CD14-positive monocyte (primary cell): ENCODE measurements at regions not wholly inside any gene's neighbourhood (a gene's known extent, or its start where the extent isn't known, plus 50 kb on each side); places are given as distances from the start of the nearest gene placed in this dataset.

ENCODE experiments used
- DNase-seq, 3 donors: peaks; one replicate each; pipeline ENCODE4 v3.0.0-alpha.2; 2011 to 2022
- H2AFZ ChIP-seq: 2 replicates; pipeline ENCODE4 v1.6.0; 2012; ENCODE audit warnings: mild to moderate bottlenecking, low read depth, low read length, inconsistent platforms; ENCODE audit not compliant: insufficient read depth, poor library complexity, severe bottlenecking
- H3K27ac ChIP-seq, 2 donors: 1 replicate in 1 of 2; 2 replicates in 1 of 2; pipeline ENCODE4 v1.5.1; 2012 to 2013; ENCODE audit warnings: low read length in 2 of 2, control low read depth in 1 of 2, inconsistent platforms in 1 of 2, low read depth in 1 of 2, mild to moderate bottlenecking in 1 of 2
- H3K27me3 ChIP-seq, 2 donors: one replicate each; pipeline versions ENCODE4 v1.6.0 to v1.6.1; 2011 to 2013; ENCODE audit warnings: low read length in 2 of 2; ENCODE audit not compliant: control insufficient read depth in 2 of 2, insufficient read depth in 2 of 2
- H3K36me3 ChIP-seq, 2 donors: replicated peaks in 1 of 2; 1 replicate in 1 of 2; 2 replicates in 1 of 2; pipeline versions ENCODE4 v1.5.1 to v1.6.1; 2012 to 2013; ENCODE audit warnings: low read length in 2 of 2, control low read depth in 1 of 2, inconsistent platforms in 1 of 2, mild to moderate bottlenecking in 1 of 2; ENCODE audit not compliant: insufficient read depth in 2 of 2, control insufficient read depth in 1 of 2
- H3K4me1 ChIP-seq, 2 donors: 1 replicate in 1 of 2; 2 replicates in 1 of 2; pipeline versions ENCODE4 v1.5.1 to v1.6.1; 2012 to 2013; ENCODE audit warnings: low read length in 2 of 2, control low read depth in 1 of 2, inconsistent platforms in 1 of 2, mild to moderate bottlenecking in 1 of 2, moderate library complexity in 1 of 2; ENCODE audit not compliant: insufficient read depth in 2 of 2, control insufficient read depth in 1 of 2
- H3K4me2 ChIP-seq: replicated peaks from 2 replicates; pipeline ENCODE3; 2012; ENCODE audit warnings: low read length, moderate library complexity, mild to moderate bottlenecking; ENCODE audit not compliant: poor library complexity, severe bottlenecking; ENCODE audit errors: extremely low read depth
- H3K4me3 ChIP-seq, 3 experiments: fragments of 200-600 bp in 1 of 3; sonication (generic) in 1 of 3; replicated peaks in 1 of 3; 1 replicate in 2 of 3; 2 replicates in 1 of 3; pipeline ENCODE4 v1.5.1; 2011 to 2013; ENCODE audit warnings: low read length in 3 of 3, mild to moderate bottlenecking in 3 of 3, control low read depth in 2 of 3, low read depth in 2 of 3, inconsistent platforms in 1 of 3, moderate library complexity in 1 of 3
- H3K79me2 ChIP-seq: 2 replicates; pipeline ENCODE4 v1.6.0; 2012; ENCODE audit warnings: mild to moderate bottlenecking, control low read depth, inconsistent platforms, low read length, moderate library complexity; ENCODE audit not compliant: insufficient read depth
- H3K9ac ChIP-seq: 2 replicates; pipeline ENCODE4 v1.6.0; 2017; ENCODE audit warnings: low read length, mild to moderate bottlenecking; ENCODE audit not compliant: insufficient read depth, poor library complexity, severe bottlenecking
- H3K9me3 ChIP-seq, 2 donors: replicated peaks in 1 of 2; 1 replicate in 1 of 2; 2 replicates in 1 of 2; pipeline versions ENCODE4 v1.5.1 to v1.6.1; 2012 to 2013; ENCODE audit warnings: low read length in 2 of 2, control low read depth in 1 of 2; ENCODE audit not compliant: control insufficient read depth in 1 of 2, insufficient read depth in 1 of 2
- H4K20me1 ChIP-seq: 2 replicates; pipeline ENCODE4 v1.6.0; 2012; ENCODE audit warnings: mild to moderate bottlenecking, low read length, control low read depth, moderate library complexity; ENCODE audit not compliant: insufficient read depth
- H3K27ac Mint-ChIP-seq, 7 donors: one replicate each; pipeline ENCODE4 v1.8.0; 2020; ENCODE audit warnings: mild to moderate bottlenecking in 7 of 7, mixed read lengths in 7 of 7, moderate library complexity in 6 of 7, inconsistent platforms in 2 of 7
- H3K27me3 Mint-ChIP-seq, 3 donors: one replicate each; pipeline ENCODE4 v1.8.0; 2021 to 2022; ENCODE audit warnings: low read depth in 3 of 3, mild to moderate bottlenecking in 3 of 3, mixed read lengths in 3 of 3, moderate library complexity in 3 of 3, inconsistent platforms in 1 of 3
- H3K36me3 Mint-ChIP-seq, 2 donors: one replicate each; pipeline ENCODE4 v1.8.0; 2020; ENCODE audit warnings: mixed read lengths in 2 of 2, inconsistent platforms in 1 of 2, mild to moderate bottlenecking in 1 of 2
- H3K4me1 Mint-ChIP-seq: one replicate; pipeline ENCODE4 v1.8.0; 2020; ENCODE audit warnings: mild to moderate bottlenecking, mixed read lengths
- H3K4me3 Mint-ChIP-seq, 2 donors: one replicate each; pipeline ENCODE4 v1.8.0; 2020; ENCODE audit warnings: mild to moderate bottlenecking in 2 of 2, mixed read lengths in 2 of 2, moderate library complexity in 1 of 2
- H3K9me3 Mint-ChIP-seq, 7 donors: one replicate each; pipeline ENCODE4 v1.8.0; 2020 to 2022; ENCODE audit warnings: mixed read lengths in 7 of 7, mild to moderate bottlenecking in 6 of 7, moderate library complexity in 6 of 7, inconsistent platforms in 2 of 7
- WGBS: methylation state at CpG from one replicate; pipeline ENCODE4 v1.1.5; 2013; ENCODE audit warnings: missing lambda C conversion rate; ENCODE audit not compliant: insufficient coverage; 5-methylcytosine and 5-hydroxymethylcytosine counted together
- intact Hi-C, 2 donors: fragments of 100-400 bp; cut with micrococcal nuclease; formaldehyde crosslinking; loops; one replicate each; pipeline versions ENCODE4 v1.15.0 to v1.15.1; 2023
- TF ChIP-seq, protein P1 (sequence below): fragments of 200-600 bp; IDR thresholded peaks from one replicate; pipeline ENCODE4 v1.8.0; 2022; ENCODE audit warnings: antibody characterized with exemption, mild to moderate bottlenecking

DNA sequence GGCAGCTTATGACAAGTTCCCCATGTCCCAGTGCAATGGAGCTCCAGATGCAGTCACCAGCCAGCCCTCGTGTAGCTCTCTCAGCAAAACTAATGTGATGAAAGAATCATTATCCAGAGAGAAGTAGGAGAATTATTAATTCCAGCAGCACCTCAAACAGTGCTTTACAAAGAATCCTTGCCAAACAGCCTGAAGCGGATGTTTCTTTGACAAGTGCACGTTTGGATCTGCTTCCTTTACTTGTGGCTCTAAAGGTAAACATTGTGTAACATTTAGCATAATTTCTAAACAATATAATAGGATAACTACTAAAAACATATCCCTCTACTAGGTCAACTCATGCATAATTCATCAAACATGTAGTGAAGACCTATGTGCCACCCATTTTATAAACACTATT lies 197.0 kb downstream of the FAM181B start:
- Histone ChIP-seq H3K27me3 (peaks cover 2 to 5% of the 10 kb centered on the region in 2 donors), H3K36me3 (no peaks in the 10 kb centered on the region), H3K79me2 (no peaks in the 10 kb centered on the region), H3K4me3 (no peak overlapping the region), H3K9me3 (no peaks in the 10 kb centered on the region), H3K9ac (no peak overlapping the region), H4K20me1 (no peaks in the 10 kb centered on the region), H2AFZ (no peak overlapping the region), H3K4me1 (no peaks in the 10 kb centered on the region), H3K27ac (no peak overlapping the region), H3K4me2 (no peak overlapping the region)
- Mint-ChIP-seq H3K27ac (no peak overlapping the region), H3K4me3 (no peak overlapping the region), H3K4me1 (no peaks in the 10 kb centered on the region), H3K9me3 (no peaks in the 10 kb centered on the region), H3K36me3 (no peaks in the 10 kb centered on the region), H3K27me3 (peaks cover 0 to 5% (median 3%) of the 10 kb centered on the region in 3 donors)
- intact Hi-C loops: no loop called here
- no CpG with 5 or more reads among the region's 3 CpGs for WGBS
- TF ChIP-seq, protein P1, sequence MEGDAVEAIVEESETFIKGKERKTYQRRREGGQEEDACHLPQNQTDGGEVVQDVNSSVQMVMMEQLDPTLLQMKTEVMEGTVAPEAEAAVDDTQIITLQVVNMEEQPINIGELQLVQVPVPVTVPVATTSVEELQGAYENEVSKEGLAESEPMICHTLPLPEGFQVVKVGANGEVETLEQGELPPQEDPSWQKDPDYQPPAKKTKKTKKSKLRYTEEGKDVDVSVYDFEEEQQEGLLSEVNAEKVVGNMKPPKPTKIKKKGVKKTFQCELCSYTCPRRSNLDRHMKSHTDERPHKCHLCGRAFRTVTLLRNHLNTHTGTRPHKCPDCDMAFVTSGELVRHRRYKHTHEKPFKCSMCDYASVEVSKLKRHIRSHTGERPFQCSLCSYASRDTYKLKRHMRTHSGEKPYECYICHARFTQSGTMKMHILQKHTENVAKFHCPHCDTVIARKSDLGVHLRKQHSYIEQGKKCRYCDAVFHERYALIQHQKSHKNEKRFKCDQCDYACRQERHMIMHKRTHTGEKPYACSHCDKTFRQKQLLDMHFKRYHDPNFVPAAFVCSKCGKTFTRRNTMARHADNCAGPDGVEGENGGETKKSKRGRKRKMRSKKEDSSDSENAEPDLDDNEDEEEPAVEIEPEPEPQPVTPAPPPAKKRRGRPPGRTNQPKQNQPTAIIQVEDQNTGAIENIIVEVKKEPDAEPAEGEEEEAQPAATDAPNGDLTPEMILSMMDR: no peak
- no peak for DNase-seq

DNA sequence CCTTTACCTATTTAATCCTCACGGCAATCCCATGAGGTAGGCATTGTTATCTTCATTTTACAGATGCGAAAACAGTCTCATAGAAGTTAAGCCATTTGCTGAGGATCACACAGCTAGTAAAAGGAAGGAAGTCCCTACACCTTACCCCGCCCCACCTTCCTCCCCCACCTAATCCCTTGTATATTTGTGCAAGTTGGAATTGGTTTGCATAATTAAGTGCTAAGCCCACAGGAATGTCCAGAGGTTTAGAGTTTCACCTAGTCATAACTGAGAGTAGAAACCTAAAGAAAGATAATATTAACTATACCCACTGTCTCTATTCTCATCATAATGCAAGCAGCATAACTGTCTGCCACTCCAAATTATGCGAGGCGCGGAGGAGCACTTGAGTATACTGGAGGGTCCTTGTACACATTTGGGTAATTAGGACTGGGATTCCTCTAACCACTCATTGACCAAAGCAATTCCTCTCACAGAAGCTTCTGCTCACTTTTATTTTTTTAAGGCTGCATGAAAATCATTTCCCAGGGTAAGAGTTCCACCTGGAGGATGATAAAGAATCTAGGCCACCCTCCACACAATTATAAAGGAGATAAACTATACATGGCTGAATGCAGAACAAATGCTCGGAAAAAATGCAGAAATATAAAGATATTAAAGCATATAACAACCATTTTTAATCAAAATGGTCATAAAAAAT lies 199.9 kb downstream of the FAM181B start:
- H3K4me1 Mint-ChIP-seq: no peaks in the 10 kb centered on the region
- intact Hi-C loops: no loop called here
- no peaks in the 10 kb centered on the region for H3K36me3 Mint-ChIP-seq
- Histone ChIP-seq H3K9ac (no peak overlapping the region), H3K4me2 (no peak overlapping the region), H3K9me3 (no peaks in the 10 kb centered on the region), H3K27ac (no peak overlapping the region), H3K4me3 (no peak overlapping the region), H3K4me1 (no peaks in the 10 kb centered on the region), H3K79me2 (no peaks in the 10 kb centered on the region), H2AFZ (no peak overlapping the region), H3K36me3 (no peaks in the 10 kb centered on the region), H4K20me1 (no peaks in the 10 kb centered on the region), H3K27me3 (peaks cover 2 to 5% of the 10 kb centered on the region in 2 donors)
- H3K27me3 Mint-ChIP-seq: peaks cover 0 to 5% (median 4%) of the 10 kb centered on the region in 3 donors
- DNase-seq: no peak
- TF ChIP-seq, protein P1: no peak
- H3K27ac Mint-ChIP-seq: no peak overlapping the region
- no peak overlapping the region for H3K4me3 Mint-ChIP-seq
- 80% methylated on average over 1 of the region's 7 CpGs for WGBS
- H3K9me3 Mint-ChIP-seq: no peaks in the 10 kb centered on the region
